CD8-positive, alpha-beta memory T cell (primary cell): ENCODE measurements at regions not wholly inside any gene's neighbourhood (a gene's known extent, or its start where the extent isn't known, plus 50 kb on each side); places are given as distances from the start of the nearest gene placed in this dataset.
A peak's percentile ranks its signal among the peaks of the same experiment; 100 is the strongest.

ENCODE experiments used
- CTCF ChIA-PET: fragments of 350-600 bp; sonication (Branson Sonifier 250); formaldehyde crosslinking; loops from one replicate; lab custom pipeline; 2021; ENCODE audit warnings: antibody characterized with exemption; lab: Charles Lee
- POLR2A ChIA-PET: fragments of 350-600 bp; sonication (Branson Sonifier 250); formaldehyde crosslinking; loops from one replicate; lab custom pipeline; 2021; ENCODE audit warnings: antibody characterized with exemption; lab: Charles Lee
- DNase-seq, 5 donors: peaks; one replicate each; pipeline versions ENCODE4 v3.0.0 to v3.0.0-alpha.2; 2020 to 2022; ENCODE audit warnings: mixed read lengths in 1 of 5
- H3K27ac ChIP-seq: one replicate; pipeline ENCODE4 v1.7.0; 2013; ENCODE audit warnings: low read depth, mild to moderate bottlenecking, low read length, moderate library complexity
- H3K27me3 ChIP-seq: 2 replicates; pipeline ENCODE4 v1.7.0; 2013; ENCODE audit warnings: low read length, mild to moderate bottlenecking; ENCODE audit not compliant: insufficient read depth, poor library complexity, severe bottlenecking
- H3K36me3 ChIP-seq: 2 replicates; pipeline ENCODE4 v1.7.0; 2013; ENCODE audit warnings: mild to moderate bottlenecking, low read length, moderate library complexity; ENCODE audit not compliant: insufficient read depth
- H3K4me1 ChIP-seq: 2 replicates; pipeline ENCODE4 v1.7.0; 2013; ENCODE audit warnings: mild to moderate bottlenecking, low read length, moderate library complexity; ENCODE audit not compliant: insufficient read depth
- H3K4me3 ChIP-seq: 2 replicates; pipeline ENCODE4 v1.7.0; 2013; ENCODE audit warnings: mild to moderate bottlenecking, low read length
- H3K9me3 ChIP-seq: 2 replicates; pipeline ENCODE4 v1.7.0; 2013; ENCODE audit warnings: mild to moderate bottlenecking, low read length
- H3K27ac Mint-ChIP-seq, 8 donors: one replicate each; pipeline ENCODE4 v1.8.0; 2020 to 2021; ENCODE audit warnings: mixed read lengths in 8 of 8, mild to moderate bottlenecking in 6 of 8, inconsistent platforms in 3 of 8, moderate library complexity in 3 of 8
- H3K27me3 Mint-ChIP-seq, 2 donors: one replicate each; pipeline ENCODE4 v1.8.0; 2020 to 2021; ENCODE audit warnings: mixed read lengths in 2 of 2, mild to moderate bottlenecking in 1 of 2, moderate library complexity in 1 of 2
- H3K36me3 Mint-ChIP-seq, 3 donors: one replicate each; pipeline ENCODE4 v1.8.0; 2020 to 2021; ENCODE audit warnings: mixed read lengths in 3 of 3, inconsistent platforms in 1 of 3, mild to moderate bottlenecking in 1 of 3
- H3K4me1 Mint-ChIP-seq, 3 donors: one replicate each; pipeline ENCODE4 v1.8.0; 2020 to 2021; ENCODE audit warnings: mixed read lengths in 3 of 3, inconsistent platforms in 1 of 3, mild to moderate bottlenecking in 1 of 3
- H3K4me3 Mint-ChIP-seq, 7 donors: one replicate each; pipeline ENCODE4 v1.8.0; 2020 to 2021; ENCODE audit warnings: mixed read lengths in 7 of 7, mild to moderate bottlenecking in 6 of 7, moderate library complexity in 4 of 7, inconsistent platforms in 2 of 7
- H3K9me3 Mint-ChIP-seq, 5 donors: one replicate each; pipeline ENCODE4 v1.8.0; 2020 to 2022; ENCODE audit warnings: mixed read lengths in 5 of 5, mild to moderate bottlenecking in 3 of 5, moderate library complexity in 2 of 5, inconsistent platforms in 1 of 5

- Mint-ChIP-seq H3K4me3 (no peak overlapping the region), H3K27me3 (peaks cover 6 to 14% of the 10 kb centered on the region in 2 donors), H3K36me3 (no peaks in the 10 kb centered on the region), H3K27ac (no peak overlapping the region), H3K4me1 (no peaks in the 10 kb centered on the region), H3K9me3 (no peaks in the 10 kb centered on the region)
- Histone ChIP-seq H3K27me3 (no peaks in the 10 kb centered on the region), H3K36me3 (no peaks in the 10 kb centered on the region), H3K9me3 (no peaks in the 10 kb centered on the region), H3K4me3 (no peak overlapping the region), H3K4me1 (no peaks in the 10 kb centered on the region), H3K27ac (no peak overlapping the region)
- ChIA-PET CTCF (interaction anchor here (1.3 kb wide), 1 partner anchor 15 kb away, joined by 4 read pairs; no protein-coding TSS in a partner anchor), POLR2A (no interaction called here)
- DNase-seq = no peak
Measured at GRCh38 chr13:108156749-108157148, 58.6 kb downstream of the LIG4 start.

GRCh38 chr13:108155185-108156106 is 59.9 kb downstream of the LIG4 start:
- Histone ChIP-seq H3K9me3 (no peaks in the 10 kb centered on the region), H3K4me1 (no peaks in the 10 kb centered on the region), H3K36me3 (no peaks in the 10 kb centered on the region), H3K27ac (no peak overlapping the region), H3K4me3 (no peak overlapping the region), H3K27me3 (no peaks in the 10 kb centered on the region)
- Mint-ChIP-seq H3K9me3 (no peaks in the 10 kb centered on the region), H3K4me1 (no peaks in the 10 kb centered on the region), H3K36me3 (no peaks in the 10 kb centered on the region), H3K27ac (no peak overlapping the region), H3K4me3 (no peak overlapping the region), H3K27me3 (peaks cover 3 to 17% of the 10 kb centered on the region in 2 donors)
- ChIA-PET CTCF (interaction anchor here (0.7 to 3.2 kb wide), 10 partner anchors 9 to 148 kb away, joined by 3 to 21 read pairs (median 4); no protein-coding TSS in a partner anchor), POLR2A (no interaction called here)
- peak; percentile 10 to 59 (median 34) for DNase-seq

- POLR2A ChIA-PET = no interaction called here
- no peak for DNase-seq
Measured at GRCh38 chr13:108154421-108154858, 60.9 kb downstream of the LIG4 start.

GRCh38 chr13:108146642-108147041 is 68.7 kb downstream of the LIG4 start:
- ChIA-PET POLR2A (no interaction called here), CTCF (interaction anchor here (4.2 kb wide), 1 partner anchor 8 kb away, joined by 21 read pairs; no protein-coding TSS in a partner anchor)
- Histone ChIP-seq H3K36me3 (no peaks in the 10 kb centered on the region), H3K4me1 (no peaks in the 10 kb centered on the region), H3K27me3 (no peaks in the 10 kb centered on the region), H3K4me3 (no peak overlapping the region), H3K27ac (no peak overlapping the region), H3K9me3 (no peaks in the 10 kb centered on the region)
- no peaks in the 10 kb centered on the region for H3K9me3 Mint-ChIP-seq
- H3K36me3 Mint-ChIP-seq = no peaks in the 10 kb centered on the region
- DNase-seq = no peak
- H3K27me3 Mint-ChIP-seq = peaks cover 10 to 11% of the 10 kb centered on the region in 2 donors
- no peaks in the 10 kb centered on the region for H3K4me1 Mint-ChIP-seq
- no peak overlapping the region for H3K27ac Mint-ChIP-seq
- H3K4me3 Mint-ChIP-seq = no peak overlapping the region

More at GRCh38 chr13:108154421-108154858, 60.9 kb downstream of the LIG4 start:
- Mint-ChIP-seq H3K27ac (no peak overlapping the region), H3K4me1 (no peaks in the 10 kb centered on the region), H3K4me3 (no peak overlapping the region), H3K27me3 (peaks cover 3 to 17% of the 10 kb centered on the region in 2 donors), H3K36me3 (no peaks in the 10 kb centered on the region), H3K9me3 (no peaks in the 10 kb centered on the region)
- H3K36me3 ChIP-seq = no peaks in the 10 kb centered on the region
- H3K27ac ChIP-seq = no peak overlapping the region
- H3K4me1 ChIP-seq = no peaks in the 10 kb centered on the region
- no peaks in the 10 kb centered on the region for H3K27me3 ChIP-seq
- CTCF ChIA-PET = interaction anchor here (1.0 to 3.2 kb wide), 4 partner anchors 9 to 15 kb away, joined by 3 to 21 read pairs (median 4); no protein-coding TSS in a partner anchor
- no peak overlapping the region for H3K4me3 ChIP-seq
- no peaks in the 10 kb centered on the region for H3K9me3 ChIP-seq

- Mint-ChIP-seq H3K4me1 (no peaks in the 10 kb centered on the region), H3K27me3 (peaks cover 10% of the 10 kb centered on the region in 2 donors), H3K9me3 (no peaks in the 10 kb centered on the region), H3K4me3 (no peak overlapping the region), H3K36me3 (no peaks in the 10 kb centered on the region), H3K27ac (no peak overlapping the region)
- no peak for DNase-seq
- Histone ChIP-seq H3K4me3 (no peak overlapping the region), H3K27ac (no peak overlapping the region), H3K4me1 (no peaks in the 10 kb centered on the region), H3K36me3 (no peaks in the 10 kb centered on the region), H3K9me3 (no peaks in the 10 kb centered on the region), H3K27me3 (no peaks in the 10 kb centered on the region)
- ChIA-PET POLR2A (no interaction called here), CTCF (no interaction called here)
Measured at GRCh38 chr13:108142702-108143436, 72.5 kb downstream of the LIG4 start.

GRCh38 chr13:108137176-108137575 is 78.2 kb downstream of the LIG4 start:
- H3K4me1 Mint-ChIP-seq = no peaks in the 10 kb centered on the region
- no peak for DNase-seq
- CTCF ChIA-PET = no interaction called here
- no peaks in the 10 kb centered on the region for H3K36me3 ChIP-seq
- no peaks in the 10 kb centered on the region for H3K4me1 ChIP-seq
- POLR2A ChIA-PET = no interaction called here
- no peak overlapping the region for H3K4me3 Mint-ChIP-seq
- no peak overlapping the region for H3K4me3 ChIP-seq
- H3K9me3 ChIP-seq = no peaks in the 10 kb centered on the region
- no peaks in the 10 kb centered on the region for H3K36me3 Mint-ChIP-seq
- no peaks in the 10 kb centered on the region for H3K9me3 Mint-ChIP-seq
- no peak overlapping the region for H3K27ac Mint-ChIP-seq
- no peaks in the 10 kb centered on the region for H3K27me3 ChIP-seq
- peaks cover 1 to 10% of the 10 kb centered on the region in 2 donors for H3K27me3 Mint-ChIP-seq
- no peak overlapping the region for H3K27ac ChIP-seq

GRCh38 chr13:108127406-108127805 is 87.9 kb downstream of the LIG4 start:
- POLR2A ChIA-PET = no interaction called here
- no peaks in the 10 kb centered on the region for H3K9me3 ChIP-seq

GRCh38 chr13:108126056-108126455 is 89.3 kb downstream of the LIG4 start:
- H3K27me3 ChIP-seq = no peaks in the 10 kb centered on the region
- no peaks in the 10 kb centered on the region for H3K4me1 ChIP-seq
- H3K36me3 ChIP-seq = no peaks in the 10 kb centered on the region
- peaks cover 0 to 2% (median 0%) of the 10 kb centered on the region in 5 donors for H3K9me3 Mint-ChIP-seq
- H3K4me3 Mint-ChIP-seq = no peak overlapping the region
- H3K9me3 ChIP-seq = no peaks in the 10 kb centered on the region
- H3K36me3 Mint-ChIP-seq = no peaks in the 10 kb centered on the region
- H3K4me1 Mint-ChIP-seq = no peaks in the 10 kb centered on the region
- CTCF ChIA-PET = no interaction called here
- POLR2A ChIA-PET = no interaction called here
- H3K27ac ChIP-seq = no peak overlapping the region
- no peak overlapping the region for H3K4me3 ChIP-seq
- H3K27ac Mint-ChIP-seq = no peak overlapping the region
- H3K27me3 Mint-ChIP-seq = peaks cover 5% of the 10 kb centered on the region in 2 donors
- no peak for DNase-seq

More at GRCh38 chr13:108127406-108127805, 87.9 kb downstream of the LIG4 start:
- H3K9me3 Mint-ChIP-seq = peaks cover 0 to 2% (median 0%) of the 10 kb centered on the region in 5 donors
- Histone ChIP-seq H3K27me3 (no peaks in the 10 kb centered on the region), H3K4me1 (no peaks in the 10 kb centered on the region), H3K4me3 (no peak overlapping the region), H3K36me3 (no peaks in the 10 kb centered on the region), H3K27ac (no peak overlapping the region)
- peaks cover 5% of the 10 kb centered on the region in 2 donors for H3K27me3 Mint-ChIP-seq
- H3K27ac Mint-ChIP-seq = no peak overlapping the region
- no peak overlapping the region for H3K4me3 Mint-ChIP-seq
- H3K36me3 Mint-ChIP-seq = no peaks in the 10 kb centered on the region
- CTCF ChIA-PET = no interaction called here
- DNase-seq = no peak
- H3K4me1 Mint-ChIP-seq = no peaks in the 10 kb centered on the region
